Central memory CD8-positive, alpha-beta T cell (primary cell): ENCODE measurements at regions not wholly inside any gene's neighbourhood (a gene's known extent, or its start where the extent isn't known, plus 50 kb on each side); places are given as distances from the start of the nearest gene placed in this dataset.
"Not testable (repeated sequence)": the region's sequence is repeated elsewhere in the genome, so short reads cannot be mapped to it uniquely, and the experiment has no call there.

ENCODE experiments used
- ATAC-seq: fragments of 150-1000 bp; cut with Tn5 transposase; replicated peaks from 2 replicates; pipeline ENCODE4 v1.10.0; 2022; ENCODE audit warnings: mild to moderate bottlenecking, moderate FRiP score, moderate number of reproducible peaks; ENCODE audit not compliant: poor library complexity, severe bottlenecking; ENCODE audit errors: extremely low read depth
- DNase-seq, 2 donors: peaks; one replicate each; pipeline ENCODE4 v3.0.0; 2021; ENCODE audit warnings: low spot score in 2 of 2
- H3K27ac Mint-ChIP-seq: one replicate; pipeline ENCODE4 v1.8.0; 2022; ENCODE audit warnings: low read depth, mild to moderate bottlenecking, moderate library complexity, mixed read lengths
- H3K27me3 Mint-ChIP-seq: one replicate; pipeline ENCODE4 v1.8.0; 2022; ENCODE audit warnings: mixed read lengths
- H3K36me3 Mint-ChIP-seq: one replicate; pipeline ENCODE4 v1.8.0; 2022; ENCODE audit warnings: mild to moderate bottlenecking, moderate library complexity, mixed read lengths; ENCODE audit not compliant: insufficient read depth
- H3K4me1 Mint-ChIP-seq: one replicate; pipeline ENCODE4 v1.8.0; 2022; ENCODE audit warnings: mixed read lengths
- H3K4me3 Mint-ChIP-seq: one replicate; pipeline ENCODE4 v1.8.0; 2022; ENCODE audit warnings: mild to moderate bottlenecking, moderate library complexity, mixed read lengths
- H3K9me3 Mint-ChIP-seq: one replicate; pipeline ENCODE4 v1.8.0; 2022; ENCODE audit warnings: mixed read lengths

- no peak for ATAC-seq
- no peak overlapping the region for H3K4me3 Mint-ChIP-seq
- H3K27ac Mint-ChIP-seq, result no peak overlapping the region
- no peak for DNase-seq
- no peaks in the 10 kb centered on the region for H3K4me1 Mint-ChIP-seq
- H3K9me3 Mint-ChIP-seq, result peaks cover 2% of the 10 kb centered on the region
- peaks cover 7% of the 10 kb centered on the region for H3K27me3 Mint-ChIP-seq
- no peaks in the 10 kb centered on the region for H3K36me3 Mint-ChIP-seq
Observed at GRCh38 chr11:70901951-70902521, 350.3 kb downstream of the SHANK2 start.

GRCh38 chr11:70903229-70903628, 349.1 kb downstream of the SHANK2 start:
- not testable (repeated sequence) for H3K4me3 Mint-ChIP-seq

GRCh38 chr11:70906101-70906500, 346.3 kb downstream of the SHANK2 start:
- Mint-ChIP-seq H3K4me3 (no peak overlapping the region), H3K4me1 (no peaks in the 10 kb centered on the region), H3K9me3 (no peaks in the 10 kb centered on the region), H3K36me3 (no peaks in the 10 kb centered on the region), H3K27me3 (peaks cover 35% of the 10 kb centered on the region), H3K27ac (no peak overlapping the region)
- DNase-seq (no peak), ATAC-seq (no peak)

More at GRCh38 chr11:70903229-70903628, 349.1 kb downstream of the SHANK2 start:
- ATAC-seq, DNase-seq, H3K9me3 Mint-ChIP-seq, H3K4me1 Mint-ChIP-seq, H3K27ac Mint-ChIP-seq, H3K27me3 Mint-ChIP-seq, H3K36me3 Mint-ChIP-seq: not testable (repeated sequence)

- peaks cover 49% of the 10 kb centered on the region for H3K27me3 Mint-ChIP-seq
- H3K36me3 Mint-ChIP-seq, result no peaks in the 10 kb centered on the region
- no peaks in the 10 kb centered on the region for H3K9me3 Mint-ChIP-seq
- ATAC-seq, result no peak
- no peak overlapping the region for H3K27ac Mint-ChIP-seq
- DNase-seq, result no peak
- no peak overlapping the region for H3K4me3 Mint-ChIP-seq
- no peaks in the 10 kb centered on the region for H3K4me1 Mint-ChIP-seq
Observed at GRCh38 chr11:70908223-70908622, 344.2 kb downstream of the SHANK2 start.

GRCh38 chr11:70910835-70911234, 341.5 kb downstream of the SHANK2 start:
- H3K4me1 Mint-ChIP-seq, result no peaks in the 10 kb centered on the region
- DNase-seq (no peak), ATAC-seq (no peak)
- H3K4me3 Mint-ChIP-seq, result no peak overlapping the region
- no peaks in the 10 kb centered on the region for H3K36me3 Mint-ChIP-seq
- H3K27me3 Mint-ChIP-seq, result peaks cover 48% of the 10 kb centered on the region
- no peak overlapping the region for H3K27ac Mint-ChIP-seq
- H3K9me3 Mint-ChIP-seq, result no peaks in the 10 kb centered on the region

- ATAC-seq (no peak), DNase-seq (no peak)
- Mint-ChIP-seq H3K4me1 (no peaks in the 10 kb centered on the region), H3K4me3 (no peak overlapping the region), H3K36me3 (no peaks in the 10 kb centered on the region), H3K9me3 (no peaks in the 10 kb centered on the region), H3K27me3 (peaks cover 58% of the 10 kb centered on the region), H3K27ac (no peak overlapping the region)
Observed at GRCh38 chr11:70912226-70912840, 340.0 kb downstream of the SHANK2 start.

GRCh38 chr11:70913715-70914231, 338.6 kb downstream of the SHANK2 start:
- ATAC-seq (no peak), DNase-seq (no peak)
- Mint-ChIP-seq H3K36me3 (no peaks in the 10 kb centered on the region), H3K27me3 (peaks cover 59% of the 10 kb centered on the region), H3K27ac (no peak overlapping the region), H3K4me1 (no peaks in the 10 kb centered on the region), H3K4me3 (no peak overlapping the region), H3K9me3 (no peaks in the 10 kb centered on the region)

GRCh38 chr11:70914496-70914895, 337.9 kb downstream of the SHANK2 start:
- Mint-ChIP-seq H3K9me3 (no peaks in the 10 kb centered on the region), H3K36me3 (no peaks in the 10 kb centered on the region), H3K27ac (no peak overlapping the region), H3K27me3 (peaks cover 55% of the 10 kb centered on the region), H3K4me3 (no peak overlapping the region), H3K4me1 (no peaks in the 10 kb centered on the region)
- no peak for DNase-seq
- ATAC-seq, result no peak

- H3K4me1 Mint-ChIP-seq, result no peaks in the 10 kb centered on the region
- ATAC-seq (no peak), DNase-seq (no peak)
- no peak overlapping the region for H3K27ac Mint-ChIP-seq
- no peaks in the 10 kb centered on the region for H3K36me3 Mint-ChIP-seq
- peaks cover 53% of the 10 kb centered on the region for H3K27me3 Mint-ChIP-seq
- H3K4me3 Mint-ChIP-seq, result no peak overlapping the region
- peaks cover 5% of the 10 kb centered on the region for H3K9me3 Mint-ChIP-seq
Observed at GRCh38 chr11:70915158-70915985, 337.0 kb downstream of the SHANK2 start.

GRCh38 chr11:70916351-70916750, 336.0 kb downstream of the SHANK2 start:
- DNase-seq (no peak), ATAC-seq (no peak)
- H3K27me3 Mint-ChIP-seq, result peaks cover 44% of the 10 kb centered on the region
- no peaks in the 10 kb centered on the region for H3K36me3 Mint-ChIP-seq
- no peaks in the 10 kb centered on the region for H3K4me1 Mint-ChIP-seq
- no peak overlapping the region for H3K27ac Mint-ChIP-seq
- H3K9me3 Mint-ChIP-seq, result peaks cover 12% of the 10 kb centered on the region
- no peak overlapping the region for H3K4me3 Mint-ChIP-seq

- ATAC-seq (no peak), DNase-seq (no peak)
- Mint-ChIP-seq H3K4me3 (no peak overlapping the region), H3K27me3 (peaks cover 32% of the 10 kb centered on the region), H3K9me3 (peaks cover 25% of the 10 kb centered on the region), H3K4me1 (no peaks in the 10 kb centered on the region), H3K27ac (no peak overlapping the region), H3K36me3 (no peaks in the 10 kb centered on the region)
Observed at GRCh38 chr11:70918242-70918641, 334.1 kb downstream of the SHANK2 start.

GRCh38 chr11:70921804-70922203, 330.6 kb downstream of the SHANK2 start:
- H3K4me1 Mint-ChIP-seq, result no peaks in the 10 kb centered on the region
- H3K27me3 Mint-ChIP-seq, result peaks cover 27% of the 10 kb centered on the region
- H3K9me3 Mint-ChIP-seq, result peaks cover 25% of the 10 kb centered on the region
- no peak overlapping the region for H3K4me3 Mint-ChIP-seq
- H3K27ac Mint-ChIP-seq, result no peak overlapping the region
- no peaks in the 10 kb centered on the region for H3K36me3 Mint-ChIP-seq
- ATAC-seq, result no peak
- DNase-seq, result no peak

- no peak overlapping the region for H3K27ac Mint-ChIP-seq
- H3K36me3 Mint-ChIP-seq, result no peaks in the 10 kb centered on the region
- ATAC-seq, result no peak
- H3K9me3 Mint-ChIP-seq, result peaks cover 25% of the 10 kb centered on the region
- peaks cover 38% of the 10 kb centered on the region for H3K27me3 Mint-ChIP-seq
- no peaks in the 10 kb centered on the region for H3K4me1 Mint-ChIP-seq
- no peak for DNase-seq
- H3K4me3 Mint-ChIP-seq, result no peak overlapping the region
Observed at GRCh38 chr11:70924108-70924507, 328.3 kb downstream of the SHANK2 start.
